Stimulated activated naive CD8-positive, alpha-beta T cell treated with anti-CD3 and anti-CD28 coated beads, Interleukin-15, amount 100 ng/mL, for 72 hours (primary cell): ENCODE measurements at regions not wholly inside any gene's neighbourhood (a gene's known extent, or its start where the extent isn't known, plus 50 kb on each side); places are given as distances from the start of the nearest gene placed in this dataset.

ENCODE experiments used
- ATAC-seq: fragments of 150-1000 bp; cut with Tn5 transposase; 2 replicates; pipeline ENCODE4 v1.10.0; 2021; ENCODE audit warnings: mild to moderate bottlenecking, moderate library complexity
- DNase-seq, 2 donors: peaks; one replicate each; pipeline ENCODE4 v3.0.0; 2021 to 2022
- H3K27ac Mint-ChIP-seq, 2 donors: one replicate each; pipeline ENCODE4 v1.8.0; 2022; ENCODE audit warnings: mild to moderate bottlenecking in 2 of 2, mixed read lengths in 2 of 2, moderate library complexity in 2 of 2
- H3K27me3 Mint-ChIP-seq: one replicate; pipeline ENCODE4 v1.8.0; 2022; ENCODE audit warnings: mixed read lengths
- H3K4me1 Mint-ChIP-seq: one replicate; pipeline ENCODE4 v1.8.0; 2022; ENCODE audit warnings: mild to moderate bottlenecking, mixed read lengths
- H3K4me3 Mint-ChIP-seq, 2 donors: one replicate each; pipeline ENCODE4 v1.8.0; 2022; ENCODE audit warnings: mild to moderate bottlenecking in 2 of 2, mixed read lengths in 2 of 2, moderate library complexity in 1 of 2
- H3K9me3 Mint-ChIP-seq, 2 donors: one replicate each; pipeline ENCODE4 v1.8.0; 2022; ENCODE audit warnings: mixed read lengths in 2 of 2

DNA sequence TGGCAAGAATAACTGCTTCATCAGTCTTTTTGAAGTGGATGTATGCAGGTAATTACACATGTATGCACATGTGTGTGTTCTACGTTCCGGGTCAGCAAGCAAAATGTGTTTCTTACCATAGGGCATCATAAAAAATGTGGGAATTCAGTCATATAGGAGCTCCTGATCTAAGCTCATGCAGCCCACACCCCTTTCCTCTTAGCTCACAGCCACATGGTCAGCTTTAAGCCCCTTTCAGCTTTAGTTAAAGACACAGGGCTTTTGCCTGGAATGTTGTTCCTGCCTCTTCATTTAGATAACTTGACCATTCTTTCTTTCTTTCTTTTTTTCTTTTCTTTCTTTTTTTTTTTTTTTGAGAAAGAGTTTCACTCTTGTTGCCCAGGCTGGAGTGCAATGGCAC, 258.1 kb downstream of the RPS24 start:
- ATAC-seq (no peak), DNase-seq (no peak)

DNA sequence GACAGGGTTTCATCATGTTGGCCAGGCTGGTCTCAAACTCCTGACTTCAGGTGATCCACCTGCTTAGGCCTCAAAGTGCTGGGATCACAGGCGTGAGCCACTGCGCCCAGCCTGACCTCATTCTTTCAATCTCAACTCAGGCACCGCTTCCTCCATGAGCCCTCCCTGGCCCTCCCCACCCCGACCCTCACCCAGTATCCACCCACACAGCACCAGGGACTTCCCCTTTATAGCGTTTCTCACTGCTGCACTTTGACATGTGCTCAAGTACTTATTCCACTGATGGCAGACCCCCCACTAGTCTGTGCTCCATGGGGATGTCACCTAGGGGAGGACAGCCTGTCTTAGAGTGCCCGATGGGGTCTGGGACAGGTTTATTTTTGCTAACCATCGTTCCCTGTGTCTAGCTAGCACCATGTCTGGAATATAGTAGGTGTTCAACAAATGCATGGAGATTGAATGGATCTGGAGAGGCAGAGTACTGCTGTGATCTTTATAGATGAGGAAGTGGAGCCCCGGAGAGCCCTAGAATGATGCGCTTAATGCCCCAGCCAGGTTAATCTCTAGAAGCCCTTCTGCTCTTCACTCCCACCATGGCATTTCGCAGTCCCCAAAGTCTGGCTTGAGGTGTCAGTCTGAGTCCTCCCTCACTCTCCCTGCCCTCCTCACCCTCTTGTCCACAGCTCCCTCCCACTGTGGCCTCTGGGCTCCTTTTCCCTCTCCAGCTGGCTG, 258.8 kb downstream of the RPS24 start:
- H3K9me3 Mint-ChIP-seq = no peaks in the 10 kb centered on the region
- ATAC-seq = no peak

More for the DNA sequence above, 258.1 kb downstream of the RPS24 start:
- Mint-ChIP-seq H3K27me3 (no peaks in the 10 kb centered on the region), H3K27ac (no peak overlapping the region), H3K4me1 (peaks cover 8% of the 10 kb centered on the region), H3K4me3 (no peak overlapping the region), H3K9me3 (no peaks in the 10 kb centered on the region)

DNA sequence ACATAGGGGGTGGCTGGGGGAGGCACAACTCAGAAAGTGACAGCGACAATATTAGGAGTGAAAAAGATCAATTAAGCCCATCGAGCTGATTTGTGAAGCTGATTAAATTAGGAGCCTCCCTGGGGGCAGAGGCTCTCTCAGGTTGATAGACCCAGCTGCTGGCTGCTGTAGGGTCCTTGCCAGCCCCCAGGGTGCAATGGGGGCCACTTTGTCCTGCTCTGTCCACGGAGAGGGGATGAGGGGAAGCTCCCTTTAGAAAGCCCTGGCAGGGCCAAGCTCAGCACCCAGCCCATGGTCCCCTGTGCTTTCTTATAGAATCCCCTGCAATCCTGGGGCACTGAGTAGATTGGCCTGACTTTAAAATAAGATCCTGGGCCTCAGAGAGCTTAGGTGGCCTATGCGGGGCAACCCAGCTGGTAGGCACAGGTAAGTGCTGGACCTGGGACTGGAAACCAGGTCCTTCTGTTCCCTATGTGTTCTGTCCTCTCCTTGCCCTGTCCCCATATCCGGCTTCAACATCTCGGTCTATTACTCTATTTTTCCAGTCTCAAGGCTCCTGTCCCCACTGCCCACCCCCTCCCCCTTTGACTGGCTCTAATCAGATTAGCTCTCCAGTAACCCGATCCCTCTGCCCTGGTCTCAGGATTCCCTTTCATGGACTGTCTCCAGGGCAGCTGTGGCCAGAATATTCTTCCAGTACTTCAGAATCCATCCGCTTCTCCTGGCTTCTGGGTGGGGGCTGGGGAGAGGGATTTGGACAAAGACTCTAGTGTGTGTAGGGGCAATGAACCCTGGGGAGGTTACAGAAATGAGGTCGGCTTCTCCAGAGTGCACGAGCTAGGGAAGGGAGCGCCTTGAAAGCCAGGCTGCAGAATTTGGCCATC, 259.6 kb downstream of the RPS24 start:
- no peak overlapping the region for H3K27ac Mint-ChIP-seq
- no peaks in the 10 kb centered on the region for H3K27me3 Mint-ChIP-seq
- DNase-seq (no peak), ATAC-seq (no peak)
- H3K9me3 Mint-ChIP-seq = no peaks in the 10 kb centered on the region
- H3K4me1 Mint-ChIP-seq = peaks cover 8% of the 10 kb centered on the region
- H3K4me3 Mint-ChIP-seq = no peak overlapping the region

More for the DNA sequence above, 258.8 kb downstream of the RPS24 start:
- no peak for DNase-seq
- Mint-ChIP-seq H3K4me1 (peaks cover 8% of the 10 kb centered on the region), H3K27ac (no peak overlapping the region), H3K4me3 (no peak overlapping the region), H3K27me3 (no peaks in the 10 kb centered on the region)

DNA sequence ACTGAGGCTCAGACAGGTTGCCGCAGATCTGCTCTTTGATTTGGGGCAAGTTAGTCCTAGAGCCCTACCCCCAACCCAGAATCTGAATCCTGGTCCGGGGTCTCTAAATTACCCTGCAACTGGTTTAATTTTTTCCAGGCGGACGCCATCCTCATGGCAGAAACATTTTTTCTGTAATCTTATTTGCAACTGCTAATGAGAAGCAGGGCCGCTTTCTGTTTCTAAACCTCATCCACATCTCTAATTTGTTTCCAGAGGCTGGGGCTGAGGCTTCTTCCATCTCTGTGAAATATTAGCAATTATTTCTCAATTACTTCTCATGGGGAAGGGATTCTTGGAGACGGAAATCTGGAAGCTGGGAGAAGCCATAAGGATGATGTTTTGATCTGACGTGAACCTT, 261.6 kb downstream of the RPS24 start:
- Mint-ChIP-seq H3K27me3 (no peaks in the 10 kb centered on the region), H3K4me3 (no peak overlapping the region), H3K4me1 (peaks cover 8% of the 10 kb centered on the region), H3K9me3 (no peaks in the 10 kb centered on the region), H3K27ac (peak overlapping the region in 1 of 2 donors; percentile 34)
- no peak for DNase-seq
- no peak for ATAC-seq

DNA sequence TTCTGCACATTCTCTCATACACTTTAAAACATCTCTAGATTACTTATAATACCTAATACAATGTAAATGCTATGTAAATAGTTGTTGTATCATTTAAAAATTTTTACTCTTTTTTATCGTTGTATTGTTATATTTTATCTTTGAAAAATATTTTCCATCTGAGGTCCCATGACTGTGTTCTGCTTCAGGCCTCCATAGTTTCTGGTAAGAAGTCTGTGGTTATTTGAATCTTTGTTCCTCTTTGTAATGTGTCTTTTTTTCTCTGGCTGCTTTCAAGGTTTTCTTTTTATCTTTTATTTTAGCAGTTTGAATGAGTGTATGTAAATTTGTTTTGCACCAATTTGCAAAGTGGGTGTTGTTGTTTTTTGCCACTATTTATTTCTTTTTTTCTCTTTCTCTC, 263.1 kb downstream of the RPS24 start:
- Mint-ChIP-seq H3K4me1 (peaks cover 8% of the 10 kb centered on the region), H3K9me3 (peaks cover 0 to 6% of the 10 kb centered on the region in 2 donors), H3K4me3 (no peak overlapping the region), H3K27me3 (no peaks in the 10 kb centered on the region), H3K27ac (no peak overlapping the region)
- no peak for DNase-seq
- no peak for ATAC-seq

DNA sequence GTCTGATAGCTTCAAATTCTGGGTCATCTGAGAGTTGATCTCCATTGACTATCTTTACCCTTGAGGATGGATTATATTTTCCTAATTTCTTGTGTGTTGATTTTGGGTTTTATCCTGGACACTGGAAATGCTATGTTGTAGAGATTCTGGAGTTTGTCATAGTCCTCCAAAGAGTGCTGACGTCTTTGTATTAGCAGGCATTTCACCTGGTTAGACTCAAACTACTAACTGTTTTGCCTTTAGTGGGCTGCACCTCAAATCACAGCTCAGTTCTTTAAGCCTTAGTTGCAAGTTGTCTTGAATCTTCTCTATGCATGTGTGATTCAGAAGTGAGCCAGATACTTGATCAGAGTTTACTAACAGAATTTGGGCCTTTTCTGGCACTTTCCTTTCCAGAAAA, 264.3 kb downstream of the RPS24 start:
- peaks cover 10% of the 10 kb centered on the region for H3K4me1 Mint-ChIP-seq
- no peak for ATAC-seq
- DNase-seq = no peak
- no peaks in the 10 kb centered on the region for H3K27me3 Mint-ChIP-seq
- no peak overlapping the region for H3K27ac Mint-ChIP-seq
- no peak overlapping the region for H3K4me3 Mint-ChIP-seq
- H3K9me3 Mint-ChIP-seq = peaks cover 0 to 6% of the 10 kb centered on the region in 2 donors

DNA sequence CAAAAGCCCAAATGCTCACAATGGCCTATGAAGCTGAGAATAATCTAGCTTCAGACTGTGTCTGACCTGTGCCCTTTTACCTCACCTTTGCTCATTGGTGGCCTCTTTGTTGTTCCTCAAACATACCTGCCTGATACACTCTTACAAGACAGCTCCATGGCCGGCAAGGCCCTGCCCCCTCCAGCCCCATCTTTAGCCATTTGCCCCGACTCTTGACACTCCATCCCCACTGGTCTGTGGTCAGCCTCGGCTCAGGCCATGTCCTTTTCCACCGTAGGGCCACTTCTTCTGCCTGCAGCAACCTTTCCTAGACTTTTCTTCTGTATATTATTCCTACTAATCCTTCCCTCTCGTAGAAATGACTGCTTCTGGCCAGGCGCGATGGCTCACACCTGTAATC, 265.2 kb downstream of the RPS24 start:
- DNase-seq = no peak
- Mint-ChIP-seq H3K4me3 (no peak overlapping the region), H3K9me3 (peaks cover 0 to 6% of the 10 kb centered on the region in 2 donors), H3K27ac (no peak overlapping the region), H3K27me3 (no peaks in the 10 kb centered on the region), H3K4me1 (peaks cover 11% of the 10 kb centered on the region)
- no peak for ATAC-seq

DNA sequence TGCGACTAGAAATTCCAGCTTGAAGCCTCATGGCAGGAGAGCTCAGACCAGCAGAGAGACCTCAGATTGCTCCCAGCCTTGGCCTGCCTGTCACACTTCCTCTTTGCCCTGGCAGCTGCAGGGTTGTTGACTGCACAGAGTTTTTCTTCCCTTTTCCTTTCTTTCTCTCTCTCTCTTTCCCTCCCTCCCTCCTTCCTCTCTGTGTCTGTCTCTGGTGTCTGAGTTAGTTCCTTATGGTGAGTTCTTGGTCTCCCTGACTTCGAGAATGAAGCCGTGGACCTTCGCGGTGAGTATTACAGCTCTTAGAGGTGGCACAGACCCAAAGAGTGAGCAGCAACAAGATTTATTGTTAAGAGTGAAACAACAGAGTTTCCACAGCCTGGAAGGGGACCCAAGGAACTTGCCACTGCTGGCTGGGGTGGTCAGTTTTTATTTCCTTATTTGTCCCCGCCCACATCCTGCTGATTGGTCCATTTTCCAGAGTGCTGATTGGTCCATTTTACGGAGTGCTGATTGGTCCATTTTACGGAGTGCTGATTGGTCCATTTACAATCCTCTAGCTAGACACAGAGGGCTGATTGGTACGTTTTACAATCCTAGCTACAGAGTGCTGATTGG, 266.3 kb downstream of the RPS24 start:
- H3K27me3 Mint-ChIP-seq = no peaks in the 10 kb centered on the region
- peaks cover 11% of the 10 kb centered on the region for H3K4me1 Mint-ChIP-seq
- no peak overlapping the region for H3K4me3 Mint-ChIP-seq
- DNase-seq = peak in 1 of 2 donors; percentile 13
- peaks cover 0 to 6% of the 10 kb centered on the region in 2 donors for H3K9me3 Mint-ChIP-seq
- no peak for ATAC-seq
- peak overlapping the region in 1 of 2 donors; percentile 82 for H3K27ac Mint-ChIP-seq

DNA sequence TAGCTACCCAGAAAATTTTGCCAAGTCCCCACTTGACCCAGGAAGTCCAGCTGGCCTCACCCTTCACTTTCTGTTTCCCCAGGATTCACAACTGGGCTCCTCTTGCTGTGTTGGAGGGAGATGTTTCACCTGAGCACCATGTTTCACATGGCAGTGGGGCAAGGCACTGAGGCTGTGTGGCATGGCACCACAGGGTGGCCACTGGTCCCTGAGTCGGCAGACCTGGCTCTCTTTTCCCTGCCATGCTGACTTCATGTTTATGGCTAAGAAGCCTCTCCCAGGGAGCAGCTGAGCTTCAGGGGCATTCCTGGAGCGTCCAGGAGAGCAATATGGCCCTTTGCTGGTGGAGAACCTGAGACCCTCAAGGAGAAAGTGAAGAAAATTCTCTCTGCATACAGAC, 266.9 kb downstream of the RPS24 start:
- Mint-ChIP-seq H3K27me3 (peaks cover 3% of the 10 kb centered on the region), H3K4me3 (no peak overlapping the region), H3K9me3 (peaks cover 0 to 6% of the 10 kb centered on the region in 2 donors), H3K27ac (no peak overlapping the region), H3K4me1 (peaks cover 11% of the 10 kb centered on the region)
- no peak for ATAC-seq
- DNase-seq = no peak

DNA sequence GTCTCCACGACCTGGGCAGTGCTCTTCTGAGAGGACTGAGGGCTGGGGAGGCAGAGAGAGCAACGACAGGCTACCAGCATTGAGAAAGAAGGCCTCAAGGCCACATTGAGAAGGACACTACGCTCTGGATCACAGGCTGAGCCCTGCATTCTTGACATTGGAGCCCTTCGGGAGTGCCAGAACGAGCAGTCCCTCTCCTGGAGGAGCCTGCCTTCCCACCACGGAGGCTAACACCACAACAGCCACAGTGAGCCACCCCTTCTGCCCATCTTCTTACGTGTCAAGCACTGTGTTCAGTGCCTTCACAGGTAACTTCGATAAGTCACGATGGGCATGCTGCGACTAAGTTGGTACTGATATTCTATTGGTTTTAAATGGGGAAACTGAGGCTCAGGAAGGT, 267.8 kb downstream of the RPS24 start:
- Mint-ChIP-seq H3K9me3 (peaks cover 0 to 6% of the 10 kb centered on the region in 2 donors), H3K4me3 (no peak overlapping the region), H3K27ac (no peak overlapping the region), H3K27me3 (peaks cover 9% of the 10 kb centered on the region), H3K4me1 (peaks cover 11% of the 10 kb centered on the region)
- no peak for ATAC-seq
- DNase-seq = no peak

DNA sequence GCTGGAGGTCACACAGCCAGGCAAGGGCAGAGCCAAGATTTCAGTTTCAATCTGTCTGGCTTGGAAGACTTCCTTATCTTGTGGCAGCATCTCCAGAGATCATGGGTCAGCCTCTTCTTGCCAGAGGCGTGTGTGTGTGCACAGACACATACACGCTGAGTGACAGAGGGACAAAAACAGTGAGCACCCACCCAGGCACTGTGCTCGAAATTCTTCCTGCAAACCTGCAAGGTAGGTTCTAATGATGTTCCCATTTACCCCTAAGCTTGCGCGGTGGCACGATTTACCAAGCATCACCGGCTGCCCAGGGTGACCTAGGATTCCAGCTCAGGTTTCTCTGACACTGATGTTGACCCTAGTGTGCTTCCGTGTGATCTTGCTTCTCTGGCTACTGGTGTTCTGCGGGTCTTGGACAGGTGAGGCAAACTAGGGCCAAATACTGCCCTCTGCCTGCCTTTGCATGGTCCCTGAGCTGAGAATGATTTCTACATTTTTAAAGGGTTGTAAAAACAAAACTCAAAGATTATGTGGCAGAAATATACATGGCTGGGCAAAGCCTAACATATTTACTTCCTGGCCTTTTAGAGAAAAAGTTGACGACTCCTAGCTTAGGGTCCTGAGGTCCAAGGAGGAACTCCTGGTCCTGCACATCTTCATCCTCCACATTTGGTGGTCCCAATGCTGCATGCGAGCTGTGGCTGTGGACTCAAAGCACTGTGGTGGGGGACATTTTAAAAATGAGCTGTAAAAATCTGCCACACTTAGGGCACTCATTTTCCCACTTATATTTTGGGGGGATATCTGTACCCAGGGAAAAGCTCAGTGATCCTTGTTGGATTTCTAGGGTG, 268.5 kb downstream of the RPS24 start:
- no peak for ATAC-seq
- H3K9me3 Mint-ChIP-seq = peaks cover 0 to 6% of the 10 kb centered on the region in 2 donors
- H3K27ac Mint-ChIP-seq = peak overlapping the region; percentile 95 to 96
- H3K27me3 Mint-ChIP-seq = peaks cover 9% of the 10 kb centered on the region
- peaks cover 11% of the 10 kb centered on the region for H3K4me1 Mint-ChIP-seq
- DNase-seq = no peak
- H3K4me3 Mint-ChIP-seq = peak overlapping the region; percentile 87 to 96

DNA sequence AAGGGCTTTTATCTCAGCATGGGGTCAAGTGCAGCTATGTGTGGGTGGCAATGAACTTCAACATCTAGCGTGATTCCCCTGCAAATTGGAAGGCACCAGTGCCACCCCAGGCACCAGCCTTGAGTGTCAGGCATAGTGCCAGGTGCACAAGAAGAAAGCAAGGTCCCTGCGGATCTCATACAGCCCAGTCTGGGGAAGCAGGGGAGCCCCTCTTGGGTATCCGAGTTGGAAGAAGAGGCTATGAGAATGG, 269.0 kb downstream of the RPS24 start:
- Mint-ChIP-seq H3K4me1 (peaks cover 11% of the 10 kb centered on the region), H3K4me3 (peak overlapping the region; percentile 87 to 96), H3K27me3 (peaks cover 9% of the 10 kb centered on the region), H3K9me3 (peaks cover 0 to 6% of the 10 kb centered on the region in 2 donors), H3K27ac (peak overlapping the region; percentile 95 to 96)
- ATAC-seq (no peak), DNase-seq (no peak)

DNA sequence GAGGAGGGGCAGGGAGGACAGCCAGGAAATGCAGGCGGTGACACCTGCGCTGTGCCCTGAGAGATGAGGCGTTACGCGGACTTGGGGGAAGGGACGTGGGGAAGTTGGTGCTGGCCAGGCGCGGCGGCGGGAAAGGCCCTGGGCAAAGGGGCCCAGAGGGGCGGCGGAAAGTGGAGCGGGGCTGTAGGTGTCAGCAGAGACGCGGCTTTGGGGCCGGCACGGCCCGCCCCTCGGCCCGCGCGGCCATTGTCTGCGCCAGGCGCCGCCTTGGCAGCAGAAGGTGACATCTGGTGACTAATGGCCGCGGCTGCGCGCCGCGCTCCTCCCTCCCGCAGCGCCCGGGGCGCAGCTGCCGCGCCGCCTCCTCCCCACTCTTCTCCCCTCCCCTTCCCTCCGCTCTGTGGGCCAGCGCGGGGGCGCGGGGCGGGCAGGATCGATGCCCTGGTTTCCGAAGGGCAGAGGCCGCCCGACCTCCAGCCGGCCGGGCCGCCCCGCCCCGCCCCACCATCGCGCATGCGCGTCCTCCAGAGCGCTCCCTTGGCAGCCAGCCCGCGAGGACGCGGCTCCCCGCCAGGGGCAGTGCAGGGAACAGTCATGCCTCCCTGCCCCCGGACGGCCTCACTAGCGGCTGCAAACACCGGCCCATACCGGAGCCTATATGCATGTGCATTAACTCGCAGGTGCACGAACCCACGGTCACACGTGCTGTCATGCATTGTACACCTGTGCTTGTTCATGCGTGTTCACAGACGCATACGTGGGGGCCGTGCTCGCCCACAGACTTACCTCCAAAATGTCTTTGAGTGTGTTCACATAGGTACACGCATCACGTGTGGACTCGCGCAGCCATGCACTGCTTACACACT, 269.6 kb downstream of the RPS24 start:
- DNase-seq (peak; percentile 96 to 97), ATAC-seq (peak; percentile 93)
- Mint-ChIP-seq H3K27ac (peak overlapping the region; percentile 95 to 96), H3K4me1 (peaks cover 11% of the 10 kb centered on the region), H3K27me3 (peaks cover 9% of the 10 kb centered on the region), H3K9me3 (peaks cover 0 to 6% of the 10 kb centered on the region in 2 donors), H3K4me3 (peak overlapping the region; percentile 87 to 96)
